ENCODE measurements at regions not wholly inside any gene's neighbourhood (a gene's known extent, or its start where the extent isn't known, plus 50 kb on each side); places are given as distances from the start of the nearest gene placed in this dataset.
"Not testable (repeated sequence)": the region's sequence is repeated elsewhere in the genome, so short reads cannot be mapped to it uniquely, and the experiment has no call there.

DNA sequence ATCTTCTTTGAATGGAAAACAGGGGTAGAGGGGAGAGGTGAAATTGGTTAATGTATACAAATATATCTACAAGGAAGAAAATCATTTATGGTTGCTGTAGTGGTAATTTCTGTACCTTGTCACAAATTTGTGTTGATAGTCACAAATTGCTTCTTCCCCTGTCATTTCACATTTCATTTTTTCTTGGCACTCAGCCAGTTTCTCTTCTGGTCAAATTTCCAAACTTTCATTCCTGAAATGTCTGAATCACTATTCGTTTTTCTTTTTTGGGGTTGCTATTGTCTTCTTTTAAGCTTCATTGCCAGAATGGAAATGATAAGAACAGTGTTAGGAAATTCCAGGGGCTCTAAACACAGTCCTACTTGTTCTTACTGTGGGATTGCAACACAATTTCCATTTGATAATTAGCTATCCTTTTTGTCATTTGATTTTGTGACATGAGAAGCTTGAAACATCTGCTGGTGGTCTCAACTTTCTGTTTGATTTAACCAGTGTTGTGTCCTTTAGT is 136.0 kb upstream of the GCFC2 start:
- intact Hi-C loops (cut with DNase I, micrococcal nuclease) = no loop called here
- H3K36me3 ChIP-seq (ENCODE audit: insufficient read depth, low read length) = no peaks in the 10 kb centered on the region
- H3K27ac Mint-ChIP-seq = no peak overlapping the region
- TF ChIP-seq, protein P1, sequence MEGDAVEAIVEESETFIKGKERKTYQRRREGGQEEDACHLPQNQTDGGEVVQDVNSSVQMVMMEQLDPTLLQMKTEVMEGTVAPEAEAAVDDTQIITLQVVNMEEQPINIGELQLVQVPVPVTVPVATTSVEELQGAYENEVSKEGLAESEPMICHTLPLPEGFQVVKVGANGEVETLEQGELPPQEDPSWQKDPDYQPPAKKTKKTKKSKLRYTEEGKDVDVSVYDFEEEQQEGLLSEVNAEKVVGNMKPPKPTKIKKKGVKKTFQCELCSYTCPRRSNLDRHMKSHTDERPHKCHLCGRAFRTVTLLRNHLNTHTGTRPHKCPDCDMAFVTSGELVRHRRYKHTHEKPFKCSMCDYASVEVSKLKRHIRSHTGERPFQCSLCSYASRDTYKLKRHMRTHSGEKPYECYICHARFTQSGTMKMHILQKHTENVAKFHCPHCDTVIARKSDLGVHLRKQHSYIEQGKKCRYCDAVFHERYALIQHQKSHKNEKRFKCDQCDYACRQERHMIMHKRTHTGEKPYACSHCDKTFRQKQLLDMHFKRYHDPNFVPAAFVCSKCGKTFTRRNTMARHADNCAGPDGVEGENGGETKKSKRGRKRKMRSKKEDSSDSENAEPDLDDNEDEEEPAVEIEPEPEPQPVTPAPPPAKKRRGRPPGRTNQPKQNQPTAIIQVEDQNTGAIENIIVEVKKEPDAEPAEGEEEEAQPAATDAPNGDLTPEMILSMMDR (IDR thresholded peaks at IDR 0.05) = no peak
- no peak overlapping the region for H3K4me3 ChIP-seq (ENCODE audit: low read length)
- no peak for DNase-seq
- ChIA-PET POLR2A (no interaction called here), CTCF (no interaction called here)
- no peaks in the 10 kb centered on the region for H3K4me1 Mint-ChIP-seq (ENCODE audit: low read depth)
- H3K9me3 Mint-ChIP-seq = no peaks in the 10 kb centered on the region
- H3K4me3 Mint-ChIP-seq = no peak overlapping the region
- ATAC-seq (ENCODE audit: poor library complexity) = no peak
- peaks cover 3% of the 10 kb centered on the region for H3K27me3 Mint-ChIP-seq
- no peaks in the 10 kb centered on the region for H3K9me3 ChIP-seq (ENCODE audit: control insufficient read depth in 1 of 2, insufficient read depth in 1 of 2, low read length in 2 of 2)
- no peaks in the 10 kb centered on the region for H3K4me1 ChIP-seq (ENCODE audit: insufficient read depth, low read length)
- no peaks in the 10 kb centered on the region for H3K36me3 Mint-ChIP-seq (ENCODE audit: low read depth)
- no peaks in the 10 kb centered on the region for H3K27me3 ChIP-seq (ENCODE audit: control insufficient read depth in 1 of 2, insufficient read depth in 2 of 2, low read length in 2 of 2)
- H3K27ac ChIP-seq (ENCODE audit: low read depth in 1 of 2, low read length in 2 of 2) = no peak overlapping the region

DNA sequence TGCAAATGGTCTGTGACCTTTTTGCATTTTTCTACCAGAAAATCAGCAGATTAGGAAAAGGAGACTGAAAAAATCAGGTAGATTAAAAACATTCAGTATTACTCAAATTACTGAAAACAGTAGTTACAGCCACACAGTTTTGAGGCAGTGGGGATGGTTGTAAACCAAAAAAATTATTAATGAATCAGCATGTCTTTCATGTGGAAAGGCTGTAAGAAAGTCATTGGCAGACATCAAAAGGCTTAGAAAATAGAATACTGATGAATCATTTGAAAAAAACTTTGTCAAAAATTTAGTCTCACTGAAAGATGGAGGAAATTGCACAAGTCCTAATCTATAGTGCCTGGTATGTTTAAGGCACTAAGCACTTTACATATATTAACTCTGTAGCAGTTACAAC is 133.9 kb upstream of the GCFC2 start:
- ATAC-seq (ENCODE audit: poor library complexity) = no peak
- TF ChIP-seq, protein P1 (IDR thresholded peaks at IDR 0.05) = no peak
- no peak overlapping the region for H3K27ac ChIP-seq (ENCODE audit: low read depth in 1 of 2, low read length in 2 of 2)

DNA sequence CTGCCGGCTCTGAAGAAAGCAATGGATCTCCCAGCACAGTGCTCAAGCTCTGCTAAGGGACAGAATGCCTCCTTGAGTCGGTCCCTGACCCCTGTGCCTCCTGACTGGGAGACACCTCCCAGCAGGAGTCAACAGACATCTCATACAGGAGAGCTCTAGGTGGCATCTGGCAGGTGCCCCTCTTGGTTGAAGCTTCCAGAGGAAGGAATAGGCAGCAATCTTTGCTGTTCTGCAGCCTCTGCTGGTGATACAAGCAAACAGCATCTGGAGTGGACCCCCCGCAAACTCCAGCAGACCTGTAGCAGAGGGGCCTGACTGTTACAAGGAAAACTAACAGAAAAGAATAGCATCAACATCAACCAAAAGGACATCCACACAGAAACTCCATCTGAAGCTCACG is 123.9 kb upstream of the GCFC2 start:
- H3K27me3 ChIP-seq (ENCODE audit: control insufficient read depth in 1 of 2, insufficient read depth in 2 of 2, low read length in 2 of 2); ATAC-seq (ENCODE audit: poor library complexity); H3K27ac ChIP-seq (ENCODE audit: low read depth in 1 of 2, low read length in 2 of 2); H3K4me3 Mint-ChIP-seq; H3K36me3 ChIP-seq (ENCODE audit: insufficient read depth, low read length); H3K9me3 ChIP-seq (ENCODE audit: control insufficient read depth in 1 of 2, insufficient read depth in 1 of 2, low read length in 2 of 2); H3K9me3 Mint-ChIP-seq; H3K27ac Mint-ChIP-seq; H3K4me3 ChIP-seq (ENCODE audit: low read length); H3K27me3 Mint-ChIP-seq; DNase-seq; intact Hi-C loops (cut with DNase I, micrococcal nuclease); H3K4me1 Mint-ChIP-seq (ENCODE audit: low read depth); H3K4me1 ChIP-seq (ENCODE audit: insufficient read depth, low read length); H3K36me3 Mint-ChIP-seq (ENCODE audit: low read depth); CTCF ChIA-PET; POLR2A ChIA-PET: not testable (repeated sequence)

More for the DNA sequence above, 133.9 kb upstream of the GCFC2 start:
- Mint-ChIP-seq H3K4me3 (no peak overlapping the region), H3K27me3 (peaks cover 3% of the 10 kb centered on the region), H3K4me1 (ENCODE audit: low read depth) (no peaks in the 10 kb centered on the region), H3K9me3 (no peaks in the 10 kb centered on the region), H3K36me3 (ENCODE audit: low read depth) (no peaks in the 10 kb centered on the region), H3K27ac (no peak overlapping the region)
- CTCF ChIA-PET = no interaction called here
- no peaks in the 10 kb centered on the region for H3K9me3 ChIP-seq (ENCODE audit: control insufficient read depth in 1 of 2, insufficient read depth in 1 of 2, low read length in 2 of 2)
- H3K4me1 ChIP-seq (ENCODE audit: insufficient read depth, low read length) = no peaks in the 10 kb centered on the region
- POLR2A ChIA-PET = no interaction called here
- H3K36me3 ChIP-seq (ENCODE audit: insufficient read depth, low read length) = no peaks in the 10 kb centered on the region
- intact Hi-C loops (cut with DNase I, micrococcal nuclease) = no loop called here
- no peaks in the 10 kb centered on the region for H3K27me3 ChIP-seq (ENCODE audit: control insufficient read depth in 1 of 2, insufficient read depth in 2 of 2, low read length in 2 of 2)
- H3K4me3 ChIP-seq (ENCODE audit: low read length) = no peak overlapping the region
- DNase-seq = no peak

DNA sequence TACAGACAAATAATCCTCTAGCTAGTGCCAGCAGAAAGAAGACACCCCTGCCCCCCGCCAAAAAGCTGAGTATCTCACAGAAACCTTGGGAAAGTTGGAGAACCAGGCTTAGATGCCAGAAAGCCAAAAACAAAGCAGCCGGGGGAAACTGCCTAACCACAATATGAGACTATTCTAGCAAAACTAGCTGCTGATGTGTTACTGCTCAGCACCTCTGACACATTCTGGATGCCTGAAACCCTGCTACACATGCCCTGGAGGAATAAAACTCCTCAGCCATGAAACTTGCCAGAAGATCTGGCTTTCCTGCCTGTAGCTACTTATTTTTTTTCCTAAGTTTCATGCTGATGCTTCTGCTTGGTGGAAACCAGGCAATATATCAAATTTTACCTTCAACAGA is 122.7 kb upstream of the GCFC2 start:
- no peak for ATAC-seq (ENCODE audit: poor library complexity)
- TF ChIP-seq, protein P1 (IDR thresholded peaks at IDR 0.05) = no peak
- H3K36me3 Mint-ChIP-seq (ENCODE audit: low read depth) = no peaks in the 10 kb centered on the region
- H3K9me3 Mint-ChIP-seq = no peaks in the 10 kb centered on the region
- H3K27ac ChIP-seq (ENCODE audit: low read depth in 1 of 2, low read length in 2 of 2) = no peak overlapping the region
- intact Hi-C loops (cut with DNase I, micrococcal nuclease) = no loop called here
- peaks cover 0 to 16% of the 10 kb centered on the region in 2 experiments for H3K9me3 ChIP-seq (ENCODE audit: control insufficient read depth in 1 of 2, insufficient read depth in 1 of 2, low read length in 2 of 2)
- H3K4me1 Mint-ChIP-seq (ENCODE audit: low read depth) = no peaks in the 10 kb centered on the region
- H3K27me3 Mint-ChIP-seq = peaks cover 5% of the 10 kb centered on the region
- H3K27ac Mint-ChIP-seq = no peak overlapping the region
- peaks cover 0 to 2% of the 10 kb centered on the region in 2 experiments for H3K27me3 ChIP-seq (ENCODE audit: control insufficient read depth in 1 of 2, insufficient read depth in 2 of 2, low read length in 2 of 2)
- POLR2A ChIA-PET = no interaction called here
- H3K4me3 Mint-ChIP-seq = no peak overlapping the region
- CTCF ChIA-PET = no interaction called here
- no peak overlapping the region for H3K4me3 ChIP-seq (ENCODE audit: low read length)
- no peaks in the 10 kb centered on the region for H3K4me1 ChIP-seq (ENCODE audit: insufficient read depth, low read length)
- no peak for DNase-seq
- H3K36me3 ChIP-seq (ENCODE audit: insufficient read depth, low read length) = no peaks in the 10 kb centered on the region
